Endometrial microvascular endothelial cells (primary cell): ENCODE measurements at regions not wholly inside any gene's neighbourhood (a gene's known extent, or its start where the extent isn't known, plus 50 kb on each side); places are given as distances from the start of the nearest gene placed in this dataset.

ENCODE experiments used
- in situ Hi-C: cut with HindIII; loops from 2 replicates; pipeline ENCODE4 v1.10.0; 2017; ENCODE audit warnings: low sequenced_read_pairs, low pct_unique_long_range_greater_than_20kb; ENCODE audit errors: inconsistent ontology term

- in situ Hi-C loops = no loop called here
These were observed 60.3 kb downstream of the DACT1 start for GRCh38 chr14:58697930-58698642.

GRCh38 chr14:58699681-58700205, 62.0 kb downstream of the DACT1 start:
- in situ Hi-C loops = no loop called here

GRCh38 chr14:58701156-58701555, 63.4 kb downstream of the DACT1 start:
- in situ Hi-C loops = no loop called here

- in situ Hi-C loops = no loop called here
These were observed 63.8 kb downstream of the DACT1 start for GRCh38 chr14:58701604-58702003.

- in situ Hi-C loops = no loop called here
These were observed 64.8 kb downstream of the DACT1 start for GRCh38 chr14:58702441-58703160.

- in situ Hi-C loops = no loop called here
These were observed 65.4 kb downstream of the DACT1 start for GRCh38 chr14:58703161-58703506.

- in situ Hi-C loops = no loop called here
These were observed 67.3 kb downstream of the DACT1 start for GRCh38 chr14:58705066-58705465.

GRCh38 chr14:58707949-58708348, 70.2 kb downstream of the DACT1 start:
- in situ Hi-C loops = no loop called here

- in situ Hi-C loops = no loop called here
These were observed 72.2 kb downstream of the DACT1 start for GRCh38 chr14:58709949-58710348.

GRCh38 chr14:58711382-58711781, 73.6 kb downstream of the DACT1 start:
- in situ Hi-C loops = no loop called here

GRCh38 chr14:58712357-58712756, 74.6 kb downstream of the DACT1 start:
- in situ Hi-C loops = no loop called here

GRCh38 chr14:58713677-58714076, 75.9 kb downstream of the DACT1 start:
- in situ Hi-C loops = no loop called here

- in situ Hi-C loops = no loop called here
These were observed 78.9 kb downstream of the DACT1 start for GRCh38 chr14:58716706-58717105.

- in situ Hi-C loops = no loop called here
These were observed 79.4 kb downstream of the DACT1 start for GRCh38 chr14:58717211-58717610.

- in situ Hi-C loops = no loop called here
These were observed 80.1 kb downstream of the DACT1 start for GRCh38 chr14:58717813-58718212.

- in situ Hi-C loops = no loop called here
These were observed 80.8 kb downstream of the DACT1 start for GRCh38 chr14:58718226-58719205.

GRCh38 chr14:58721723-58722122, 84.0 kb downstream of the DACT1 start:
- in situ Hi-C loops = no loop called here

- in situ Hi-C loops = no loop called here
These were observed 84.7 kb downstream of the DACT1 start for GRCh38 chr14:58722441-58722840.

GRCh38 chr14:58724206-58724605, 86.4 kb downstream of the DACT1 start:
- in situ Hi-C loops = no loop called here
